ENCODE measurements at regions not wholly inside any gene's neighbourhood (a gene's known extent, or its start where the extent isn't known, plus 50 kb on each side); places are given as distances from the start of the nearest gene placed in this dataset.

DNA sequence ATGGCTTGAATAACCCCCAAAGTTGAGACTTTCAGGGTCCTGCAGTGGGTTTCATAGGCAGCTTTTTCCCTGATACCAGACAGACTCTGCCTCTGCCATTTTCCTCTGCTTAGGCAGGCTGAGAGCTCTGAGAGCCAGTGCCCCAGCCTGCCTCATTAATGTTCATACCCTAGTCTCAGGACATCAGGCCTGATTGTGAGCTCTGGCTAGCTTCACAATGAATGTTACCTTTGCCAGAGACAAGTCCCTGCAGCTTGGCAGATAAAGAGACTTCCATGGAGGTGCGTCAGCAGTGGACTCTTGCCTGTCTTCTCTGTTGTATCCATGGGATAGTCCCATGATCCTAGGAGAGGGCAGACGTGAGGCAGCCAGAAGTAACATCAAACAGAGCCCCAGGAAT lies 333.5 kb upstream of the TSPY4 start:
- TF ChIP-seq, protein P1, sequence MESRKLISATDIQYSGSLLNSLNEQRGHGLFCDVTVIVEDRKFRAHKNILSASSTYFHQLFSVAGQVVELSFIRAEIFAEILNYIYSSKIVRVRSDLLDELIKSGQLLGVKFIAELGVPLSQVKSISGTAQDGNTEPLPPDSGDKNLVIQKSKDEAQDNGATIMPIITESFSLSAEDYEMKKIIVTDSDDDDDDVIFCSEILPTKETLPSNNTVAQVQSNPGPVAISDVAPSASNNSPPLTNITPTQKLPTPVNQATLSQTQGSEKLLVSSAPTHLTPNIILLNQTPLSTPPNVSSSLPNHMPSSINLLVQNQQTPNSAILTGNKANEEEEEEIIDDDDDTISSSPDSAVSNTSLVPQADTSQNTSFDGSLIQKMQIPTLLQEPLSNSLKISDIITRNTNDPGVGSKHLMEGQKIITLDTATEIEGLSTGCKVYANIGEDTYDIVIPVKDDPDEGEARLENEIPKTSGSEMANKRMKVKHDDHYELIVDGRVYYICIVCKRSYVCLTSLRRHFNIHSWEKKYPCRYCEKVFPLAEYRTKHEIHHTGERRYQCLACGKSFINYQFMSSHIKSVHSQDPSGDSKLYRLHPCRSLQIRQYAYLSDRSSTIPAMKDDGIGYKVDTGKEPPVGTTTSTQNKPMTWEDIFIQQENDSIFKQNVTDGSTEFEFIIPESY (IDR thresholded peaks at IDR 0.05): no peak
- TF ChIP-seq JUND (IDR thresholded peaks at IDR 0.05) (no peak), YY1 (IDR thresholded peaks at IDR 0.05) (no peak)
- TF ChIP-seq, protein P2, sequence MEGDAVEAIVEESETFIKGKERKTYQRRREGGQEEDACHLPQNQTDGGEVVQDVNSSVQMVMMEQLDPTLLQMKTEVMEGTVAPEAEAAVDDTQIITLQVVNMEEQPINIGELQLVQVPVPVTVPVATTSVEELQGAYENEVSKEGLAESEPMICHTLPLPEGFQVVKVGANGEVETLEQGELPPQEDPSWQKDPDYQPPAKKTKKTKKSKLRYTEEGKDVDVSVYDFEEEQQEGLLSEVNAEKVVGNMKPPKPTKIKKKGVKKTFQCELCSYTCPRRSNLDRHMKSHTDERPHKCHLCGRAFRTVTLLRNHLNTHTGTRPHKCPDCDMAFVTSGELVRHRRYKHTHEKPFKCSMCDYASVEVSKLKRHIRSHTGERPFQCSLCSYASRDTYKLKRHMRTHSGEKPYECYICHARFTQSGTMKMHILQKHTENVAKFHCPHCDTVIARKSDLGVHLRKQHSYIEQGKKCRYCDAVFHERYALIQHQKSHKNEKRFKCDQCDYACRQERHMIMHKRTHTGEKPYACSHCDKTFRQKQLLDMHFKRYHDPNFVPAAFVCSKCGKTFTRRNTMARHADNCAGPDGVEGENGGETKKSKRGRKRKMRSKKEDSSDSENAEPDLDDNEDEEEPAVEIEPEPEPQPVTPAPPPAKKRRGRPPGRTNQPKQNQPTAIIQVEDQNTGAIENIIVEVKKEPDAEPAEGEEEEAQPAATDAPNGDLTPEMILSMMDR (IDR thresholded peaks at IDR 0.05; ENCODE audit: low read depth, low read length, missing input control): no peak
